ENCODE measurements at regions not wholly inside any gene's neighbourhood (a gene's known extent, or its start where the extent isn't known, plus 50 kb on each side); places are given as distances from the start of the nearest gene placed in this dataset.
A peak's percentile ranks its signal among the peaks of the same experiment; 100 is the strongest.

GRCh38 chr21:16579538-16579937 lies 849.8 kb downstream of the USP25 start:
- intact Hi-C loops (cut with DNase I), result loop anchor here in 1 of 10 donors (5.0 kb wide), 1 partner anchor 42 kb away; no protein-coding TSS in a partner anchor
- 18 to 54% (median 27%) methylated on average over 3 of the region's 3 CpGs for WGBS, 4 donors
- ATAC-seq, result peak in 2 of 4 donors; percentile 62 to 76
- TF ChIP-seq POLR2A (IDR thresholded peaks at IDR 0.05) (no peak), CTCF (IDR thresholded peaks at IDR 0.05) (no peak)
- Histone ChIP-seq H3K27ac (peak overlapping the region in 8 of 12 donors; percentile 3 to 44 (median 20)), H3K9me3 (no peaks in the 10 kb centered on the region), H3K4me1 (peaks cover 4 to 38% (median 19%) of the 10 kb centered on the region in 12 donors), H3K36me3 (no peaks in the 10 kb centered on the region), H3K4me3 (peak overlapping the region in 5 of 12 donors; percentile 0 to 15 (median 9)), H3K27me3 (no peaks in the 10 kb centered on the region)
- DNase-seq, result peak in 1 of 5 donors; percentile 23

GRCh38 chr21:16580661-16581060 lies 850.9 kb downstream of the USP25 start:
- H3K4me1 ChIP-seq, result peaks cover 4 to 40% (median 19%) of the 10 kb centered on the region in 12 donors
- WGBS, 4 donors, result 89 to 97% (median 95%) methylated on average over 2 of the region's 2 CpGs
- ATAC-seq (peak in 1 of 4 donors; percentile 10), DNase-seq (no peak)
- H3K27ac ChIP-seq, result peak overlapping the region in 1 of 12 donors; percentile 44
- H3K36me3 ChIP-seq, result no peaks in the 10 kb centered on the region
- H3K27me3 ChIP-seq, result no peaks in the 10 kb centered on the region
- TF ChIP-seq POLR2A (IDR thresholded peaks at IDR 0.05), result no peak
- TF ChIP-seq CTCF (IDR thresholded peaks at IDR 0.05), result no peak
- H3K4me3 ChIP-seq, result no peak overlapping the region
- intact Hi-C loops (cut with DNase I), result loop anchor here in 3 of 10 donors (10.0 kb wide), 3 partner anchors 46 to 156 kb away; no protein-coding TSS in a partner anchor
- H3K9me3 ChIP-seq, result no peaks in the 10 kb centered on the region

- no peaks in the 10 kb centered on the region for H3K27me3 ChIP-seq
- no peak for ATAC-seq
- no peak for DNase-seq
- WGBS, 4 donors, result 79 to 93% (median 87%) methylated on average over 1 of the region's 1 CpG
- H3K4me1 ChIP-seq, result peaks cover 4 to 58% (median 36%) of the 10 kb centered on the region in 12 donors
- intact Hi-C loops (cut with DNase I), result loop anchor here in 3 of 10 donors (10.0 kb wide), 3 partner anchors 49 to 159 kb away; no protein-coding TSS in a partner anchor
- H3K4me3 ChIP-seq, result no peak overlapping the region
- H3K36me3 ChIP-seq, result no peaks in the 10 kb centered on the region
- no peak for TF ChIP-seq POLR2A (IDR thresholded peaks at IDR 0.05)
- TF ChIP-seq CTCF (IDR thresholded peaks at IDR 0.05), result no peak
- no peak overlapping the region for H3K27ac ChIP-seq
- no peaks in the 10 kb centered on the region for H3K9me3 ChIP-seq
Measured at GRCh38 chr21:16583556-16583955, 853.8 kb downstream of the USP25 start.

GRCh38 chr21:16584756-16585155 lies 855.0 kb downstream of the USP25 start:
- no peak for TF ChIP-seq CTCF (IDR thresholded peaks at IDR 0.05)
- no peak for TF ChIP-seq POLR2A (IDR thresholded peaks at IDR 0.05)
- Histone ChIP-seq H3K4me1 (peaks cover 0 to 51% (median 27%) of the 10 kb centered on the region in 12 donors), H3K4me3 (no peak overlapping the region), H3K27me3 (no peaks in the 10 kb centered on the region), H3K36me3 (no peaks in the 10 kb centered on the region), H3K9me3 (no peaks in the 10 kb centered on the region), H3K27ac (no peak overlapping the region)
- intact Hi-C loops (cut with DNase I), result loop anchor here in 5 of 10 donors (5.0 to 10.0 kb wide), 6 partner anchors 50 to 167 kb away; no protein-coding TSS in a partner anchor
- 64 to 78% (median 70%) methylated on average over 1 of the region's 1 CpG for WGBS, 4 donors
- ATAC-seq (no peak), DNase-seq (no peak)

Data from heart left ventricle (tissue), 16 donors.